ENCODE measurements at regions not wholly inside any gene's neighbourhood (a gene's known extent, or its start where the extent isn't known, plus 50 kb on each side); places are given as distances from the start of the nearest gene placed in this dataset.
"Not testable (repeated sequence)": the region's sequence is repeated elsewhere in the genome, so short reads cannot be mapped to it uniquely, and the experiment has no call there.

DNA sequence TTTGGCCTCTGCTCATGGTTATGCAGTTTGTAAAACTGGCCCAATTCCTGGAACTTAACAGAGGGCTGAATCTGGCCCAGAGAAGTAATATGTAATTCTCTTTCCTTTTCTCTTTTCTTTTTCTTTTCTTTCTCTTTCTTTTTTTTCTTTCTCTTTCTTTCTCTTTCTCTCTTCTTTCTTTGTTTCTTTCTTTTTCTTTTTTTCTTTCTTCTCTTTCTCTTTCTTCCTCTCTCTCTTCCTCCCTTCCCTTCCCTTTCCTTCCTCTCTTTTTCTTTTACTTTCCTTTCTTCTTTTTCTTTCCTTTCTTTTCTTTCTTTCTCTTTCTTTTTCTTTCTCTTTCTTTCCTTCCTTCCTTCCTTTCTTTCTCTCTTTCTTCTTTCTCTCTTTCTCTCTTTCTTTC lies 88.8 kb upstream of the SLITRK5 start:
- no peaks in the 10 kb centered on the region for H3K36me3 ChIP-seq (ENCODE audit: control insufficient read depth in 1 of 2, insufficient read depth in 2 of 2, low read length in 1 of 2)
- intact Hi-C loops (cut with DNase I): no loop called here
- H3K27ac ChIP-seq (ENCODE audit: low read depth in 1 of 2, low read length in 2 of 2): no peak overlapping the region

DNA sequence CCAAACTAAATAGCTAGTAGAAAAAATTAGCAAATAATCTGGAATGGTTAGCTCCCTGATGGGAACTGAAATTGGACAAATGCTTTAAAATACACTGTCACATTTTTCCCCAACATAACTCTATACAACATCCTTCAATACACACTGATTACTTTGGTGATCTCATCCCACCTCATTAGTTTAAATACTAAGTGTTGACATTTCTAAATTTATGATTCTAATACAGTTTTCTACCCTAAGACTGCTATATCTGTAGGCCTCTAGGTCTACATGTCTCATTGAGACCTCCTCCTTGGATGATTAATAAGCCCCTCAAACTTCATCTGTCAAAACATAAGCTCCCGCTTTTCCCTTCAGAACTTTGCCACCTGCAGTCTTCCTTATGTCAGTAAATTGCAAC lies 80.7 kb upstream of the SLITRK5 start:
- 63 to 77% methylated on average over 1 of the region's 1 CpG for WGBS, 2 donors

More for the DNA sequence above, 88.8 kb upstream of the SLITRK5 start:
- Histone ChIP-seq H3K4me1 (ENCODE audit: control insufficient read depth in 1 of 2, insufficient read depth in 2 of 2, low read length in 2 of 2) (no peaks in the 10 kb centered on the region), H3K9me3 (ENCODE audit: control insufficient read depth, low read length) (no peaks in the 10 kb centered on the region), H3K27me3 (ENCODE audit: control insufficient read depth in 1 of 2, insufficient read depth in 2 of 2, low read length in 1 of 2) (peaks cover 0 to 1% of the 10 kb centered on the region in 2 donors), H3K4me3 (ENCODE audit: low read length in 2 of 2) (no peak overlapping the region)
- DNase-seq (no peak), ATAC-seq (ENCODE audit: low FRiP score) (no peak)

DNA sequence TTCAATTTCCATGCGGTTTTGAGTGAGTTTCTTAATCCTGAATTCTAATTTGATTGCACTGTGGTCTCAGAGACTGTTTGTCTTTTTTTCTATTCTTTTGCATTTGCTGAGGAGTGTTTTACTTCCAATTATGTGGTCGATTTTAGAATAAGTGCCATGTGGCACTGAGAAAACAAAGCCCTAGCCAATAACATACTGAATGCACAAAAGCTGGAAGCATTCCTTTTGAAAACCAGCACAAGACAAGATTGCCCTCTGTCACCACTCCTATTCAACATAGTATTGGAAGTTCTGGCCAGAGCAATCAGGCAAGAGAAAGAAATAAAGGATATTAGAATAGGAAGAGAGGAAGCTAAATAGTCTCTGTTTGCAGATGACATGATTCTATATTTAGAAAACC lies 66.7 kb upstream of the SLITRK5 start:
- H3K27ac ChIP-seq (ENCODE audit: low read depth in 1 of 2, low read length in 2 of 2); H3K4me1 ChIP-seq (ENCODE audit: control insufficient read depth in 1 of 2, insufficient read depth in 2 of 2, low read length in 2 of 2); ATAC-seq (ENCODE audit: low FRiP score); H3K36me3 ChIP-seq (ENCODE audit: control insufficient read depth in 1 of 2, insufficient read depth in 2 of 2, low read length in 1 of 2); H3K27me3 ChIP-seq (ENCODE audit: control insufficient read depth in 1 of 2, insufficient read depth in 2 of 2, low read length in 1 of 2); DNase-seq; H3K9me3 ChIP-seq (ENCODE audit: control insufficient read depth, low read length); H3K4me3 ChIP-seq (ENCODE audit: low read length in 2 of 2); intact Hi-C loops (cut with DNase I): not testable (repeated sequence)
- WGBS, 2 donors: 65 to 68% methylated on average over 2 of the region's 2 CpGs

More for the DNA sequence above, 80.7 kb upstream of the SLITRK5 start:
- Histone ChIP-seq H3K4me3 (ENCODE audit: low read length in 2 of 2) (no peak overlapping the region), H3K36me3 (ENCODE audit: control insufficient read depth in 1 of 2, insufficient read depth in 2 of 2, low read length in 1 of 2) (no peaks in the 10 kb centered on the region), H3K9me3 (ENCODE audit: control insufficient read depth, low read length) (no peaks in the 10 kb centered on the region), H3K27ac (ENCODE audit: low read depth in 1 of 2, low read length in 2 of 2) (no peak overlapping the region), H3K4me1 (ENCODE audit: control insufficient read depth in 1 of 2, insufficient read depth in 2 of 2, low read length in 2 of 2) (no peaks in the 10 kb centered on the region), H3K27me3 (ENCODE audit: control insufficient read depth in 1 of 2, insufficient read depth in 2 of 2, low read length in 1 of 2) (no peaks in the 10 kb centered on the region)
- ATAC-seq (ENCODE audit: low FRiP score): no peak
- intact Hi-C loops (cut with DNase I): no loop called here
- DNase-seq: no peak

DNA sequence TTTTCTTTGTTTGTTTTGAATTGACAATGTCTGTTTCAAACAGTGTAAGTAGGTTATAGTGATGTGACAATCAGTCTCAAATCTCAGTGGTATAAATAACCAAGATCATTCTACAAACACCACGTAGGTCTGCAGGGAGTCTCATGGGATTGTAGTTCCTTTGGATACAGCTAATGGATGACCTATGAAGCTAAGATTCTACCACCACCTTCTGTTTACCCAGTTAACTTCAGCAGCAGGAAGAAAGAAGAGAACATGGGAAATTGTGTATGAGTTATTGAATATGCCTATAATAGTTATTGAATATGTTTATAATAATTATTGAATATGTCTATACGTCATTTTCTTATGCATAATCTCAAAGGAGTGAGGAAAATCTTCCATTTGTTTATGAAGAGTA lies 63.9 kb upstream of the SLITRK5 start:
- no peaks in the 10 kb centered on the region for H3K9me3 ChIP-seq (ENCODE audit: control insufficient read depth, low read length)
- no peak overlapping the region for H3K27ac ChIP-seq (ENCODE audit: low read depth in 1 of 2, low read length in 2 of 2)
- no peaks in the 10 kb centered on the region for H3K27me3 ChIP-seq (ENCODE audit: control insufficient read depth in 1 of 2, insufficient read depth in 2 of 2, low read length in 1 of 2)
- DNase-seq: no peak
- no peaks in the 10 kb centered on the region for H3K4me1 ChIP-seq (ENCODE audit: control insufficient read depth in 1 of 2, insufficient read depth in 2 of 2, low read length in 2 of 2)
- no peak overlapping the region for H3K4me3 ChIP-seq (ENCODE audit: low read length in 2 of 2)
- H3K36me3 ChIP-seq (ENCODE audit: control insufficient read depth in 1 of 2, insufficient read depth in 2 of 2, low read length in 1 of 2): no peaks in the 10 kb centered on the region
- ATAC-seq (ENCODE audit: low FRiP score): no peak
- intact Hi-C loops (cut with DNase I): no loop called here
- WGBS, 2 donors: 41 to 46% methylated on average over 2 of the region's 2 CpGs

DNA sequence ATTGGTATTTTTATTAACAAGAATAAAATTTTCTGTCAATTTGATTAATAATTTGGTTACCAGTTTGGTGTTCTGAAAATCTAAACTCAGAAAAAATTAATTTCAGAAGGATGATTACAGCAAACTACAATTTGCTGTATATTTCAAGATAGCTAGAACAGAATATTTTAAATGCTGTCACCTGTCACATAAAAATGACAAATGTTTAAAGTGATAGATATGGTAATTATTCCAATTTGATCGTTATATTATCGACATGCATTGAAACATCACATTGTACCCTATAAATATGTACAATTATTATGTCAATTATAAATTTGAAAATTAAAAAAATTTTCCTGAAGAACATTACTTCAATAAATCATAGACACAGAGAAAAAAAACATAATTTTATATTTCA lies 56.9 kb upstream of the SLITRK5 start:
- Histone ChIP-seq H3K27ac (ENCODE audit: low read depth in 1 of 2, low read length in 2 of 2) (no peak overlapping the region), H3K27me3 (ENCODE audit: control insufficient read depth in 1 of 2, insufficient read depth in 2 of 2, low read length in 1 of 2) (no peaks in the 10 kb centered on the region), H3K9me3 (ENCODE audit: control insufficient read depth, low read length) (no peaks in the 10 kb centered on the region), H3K36me3 (ENCODE audit: control insufficient read depth in 1 of 2, insufficient read depth in 2 of 2, low read length in 1 of 2) (no peaks in the 10 kb centered on the region), H3K4me3 (ENCODE audit: low read length in 2 of 2) (no peak overlapping the region), H3K4me1 (ENCODE audit: control insufficient read depth in 1 of 2, insufficient read depth in 2 of 2, low read length in 2 of 2) (no peaks in the 10 kb centered on the region)
- DNase-seq (no peak), ATAC-seq (ENCODE audit: low FRiP score) (no peak)
- intact Hi-C loops (cut with DNase I): no loop called here
- WGBS, 2 donors: 82 to 89% methylated on average over 2 of the region's 2 CpGs
